Suppressor macrophage treated with lipopolysaccharide for 4 hours (primary cell): ENCODE measurements at regions not wholly inside any gene's neighbourhood (a gene's known extent, or its start where the extent isn't known, plus 50 kb on each side); places are given as distances from the start of the nearest gene placed in this dataset.
A peak's percentile ranks its signal among the peaks of the same experiment; 100 is the strongest.

Experiments
- DNase-seq: peaks from one replicate; pipeline ENCODE4 v3.0.0-alpha.2; 2020

DNA sequence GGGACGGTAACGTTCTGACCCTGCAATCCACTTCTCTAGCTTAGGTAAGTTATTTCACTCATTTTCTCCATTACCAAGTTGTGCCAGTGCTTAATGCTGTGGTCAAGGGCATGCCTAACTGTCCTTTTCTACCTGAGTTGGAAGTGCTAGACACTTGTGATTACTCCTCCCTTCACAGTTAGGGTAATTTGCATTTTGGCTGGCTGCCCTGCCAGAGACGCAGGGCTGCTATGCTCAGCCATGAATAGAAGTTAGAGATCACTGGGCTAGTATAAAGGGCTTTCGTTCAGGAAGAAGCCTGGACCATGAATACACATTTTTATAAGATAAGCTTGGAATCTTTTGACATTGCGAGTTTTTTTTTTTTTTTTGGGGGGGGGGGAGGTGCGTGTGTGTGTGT is 633.2 kb upstream of the NEGR1 start:
- DNase-seq, result no peak

DNA sequence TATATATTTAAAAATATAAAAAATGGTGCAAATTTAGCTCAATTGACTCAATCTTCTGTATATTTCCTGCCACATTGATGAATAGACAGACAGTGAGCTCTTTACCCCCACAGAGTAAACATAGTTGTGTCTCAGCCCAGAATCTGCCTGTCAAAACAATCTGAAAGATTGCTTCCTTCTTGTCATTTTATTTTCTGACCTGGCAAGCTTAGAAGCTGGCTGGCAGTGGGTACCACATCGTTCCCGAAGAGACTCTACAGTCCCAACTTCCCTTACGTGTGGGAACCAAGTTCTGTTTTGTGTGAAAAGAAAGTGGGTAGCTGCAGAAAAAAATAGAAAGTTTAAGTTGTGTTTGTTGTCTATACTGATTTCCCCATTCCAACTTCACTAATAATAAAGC is 629.3 kb upstream of the NEGR1 start:
- no peak for DNase-seq

DNA sequence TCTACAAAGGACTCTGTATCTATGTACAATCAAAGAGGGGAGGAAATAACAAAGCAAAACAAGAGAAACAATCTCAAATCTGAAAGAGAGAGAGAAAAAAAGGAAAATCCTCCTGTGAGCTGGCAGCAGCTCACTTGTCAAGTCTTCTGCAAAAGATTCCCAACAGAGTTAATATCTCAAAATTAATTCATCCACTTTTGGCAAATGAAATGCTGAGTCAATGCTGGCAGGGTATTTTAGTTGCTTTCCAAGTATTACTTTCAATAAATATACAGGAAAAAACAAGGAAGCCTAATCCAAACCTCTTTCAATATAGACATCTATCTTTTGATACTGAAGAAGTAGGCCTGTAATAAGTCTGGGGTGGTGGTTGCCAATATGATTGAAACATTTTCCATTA is 613.9 kb upstream of the NEGR1 start:
- no peak for DNase-seq

DNA sequence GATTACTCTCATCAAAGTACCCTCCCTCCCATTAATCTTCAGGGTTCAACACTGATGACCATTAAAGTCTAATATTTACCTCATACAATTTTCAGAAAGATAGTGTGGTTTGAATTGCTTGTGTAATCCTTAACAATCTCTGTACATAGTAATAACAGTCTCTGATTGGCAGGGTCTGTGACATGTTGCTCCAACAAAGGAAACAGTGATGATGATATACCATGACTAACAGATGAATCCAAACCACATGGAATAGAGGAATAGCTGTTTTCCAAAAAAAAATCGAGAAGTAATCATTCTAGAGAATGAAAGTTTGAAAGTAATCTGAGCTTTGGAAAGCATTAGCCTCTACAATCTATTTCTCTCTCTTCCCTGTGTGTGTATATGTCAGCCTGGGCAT is 610.1 kb upstream of the NEGR1 start:
- DNase-seq, result no peak

DNA sequence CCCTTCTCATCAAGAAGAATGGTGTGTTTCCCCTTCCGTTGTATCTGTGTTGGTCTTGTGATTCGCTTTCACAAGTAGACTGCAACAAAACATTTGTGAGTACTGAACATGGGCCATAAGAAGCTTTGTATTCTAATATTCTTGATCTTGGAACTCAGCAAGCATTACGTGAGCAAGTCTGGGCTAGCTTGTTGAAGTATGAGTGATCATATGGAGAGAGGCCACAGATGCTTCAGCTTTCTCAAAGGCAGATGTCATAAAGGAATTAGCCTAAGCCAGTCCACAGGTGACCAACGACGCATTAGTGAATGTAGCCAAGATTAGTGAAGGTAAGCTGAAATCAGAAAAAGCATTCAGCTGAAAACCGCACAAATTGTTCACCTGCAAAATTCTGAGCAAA is 609.6 kb upstream of the NEGR1 start:
- no peak for DNase-seq

GRCh38 chr1:72885841-72886240 is 603.5 kb upstream of the NEGR1 start:
- no peak for DNase-seq

DNA sequence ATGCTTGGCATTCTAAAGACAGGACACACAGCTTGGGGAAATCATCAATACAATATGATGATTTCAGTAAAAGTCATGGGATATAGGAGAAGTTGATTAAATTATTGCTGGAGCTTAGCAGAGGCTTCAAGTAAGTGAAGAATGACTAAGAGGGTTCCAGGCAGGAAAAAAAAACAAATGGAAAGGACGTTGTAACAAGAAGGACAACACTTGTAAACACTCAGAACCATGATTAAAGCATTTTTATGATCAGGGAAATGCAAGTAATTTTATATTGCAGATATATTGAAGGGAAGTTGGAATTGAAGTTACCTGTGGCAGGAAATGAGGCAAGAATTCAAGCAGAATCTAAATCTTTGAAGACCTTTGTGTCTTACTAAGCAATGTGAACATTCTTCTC is 602.7 kb upstream of the NEGR1 start:
- no peak for DNase-seq

DNA sequence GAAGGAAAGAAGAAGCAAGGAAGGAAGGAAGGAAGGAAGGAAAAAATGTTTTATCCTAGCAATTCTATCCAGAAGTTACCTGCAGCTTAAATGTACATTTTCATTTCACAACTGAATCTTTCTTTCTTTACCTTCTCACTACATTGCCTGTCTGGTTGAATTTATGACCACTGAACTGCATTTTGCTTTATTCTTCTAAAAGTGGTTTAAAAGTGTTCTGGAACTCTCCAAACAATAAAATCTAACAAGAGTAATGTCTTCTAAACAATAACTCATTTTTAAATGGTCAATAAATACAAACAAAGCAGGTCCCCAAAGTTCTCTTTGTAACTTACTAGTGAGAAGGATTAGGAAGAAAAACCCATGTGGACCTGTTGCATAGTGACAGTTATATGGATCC is 587.5 kb upstream of the NEGR1 start:
- no peak for DNase-seq

- DNase-seq, result no peak
Observed at GRCh38 chr1:72869441-72869840, 587.1 kb upstream of the NEGR1 start.

DNA sequence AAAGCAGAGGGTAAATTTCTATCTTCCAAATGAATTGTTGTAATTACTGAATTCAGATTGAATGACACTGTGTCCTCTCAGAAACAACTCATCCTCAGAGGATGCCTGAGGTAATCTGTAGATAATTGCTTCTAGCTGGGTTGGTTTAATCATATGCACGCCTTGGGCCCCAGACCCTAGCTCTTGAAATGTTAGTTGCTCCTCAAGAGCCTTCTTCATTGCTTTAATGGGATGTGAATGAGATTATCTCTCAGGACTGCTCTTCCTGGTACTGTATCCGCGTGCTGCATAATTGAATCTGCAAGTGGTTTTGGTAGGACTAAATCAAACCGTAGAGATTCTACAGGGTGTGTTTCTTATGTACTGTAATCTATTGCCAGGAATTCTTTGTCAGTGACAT is 569.3 kb upstream of the NEGR1 start:
- no peak for DNase-seq

DNA sequence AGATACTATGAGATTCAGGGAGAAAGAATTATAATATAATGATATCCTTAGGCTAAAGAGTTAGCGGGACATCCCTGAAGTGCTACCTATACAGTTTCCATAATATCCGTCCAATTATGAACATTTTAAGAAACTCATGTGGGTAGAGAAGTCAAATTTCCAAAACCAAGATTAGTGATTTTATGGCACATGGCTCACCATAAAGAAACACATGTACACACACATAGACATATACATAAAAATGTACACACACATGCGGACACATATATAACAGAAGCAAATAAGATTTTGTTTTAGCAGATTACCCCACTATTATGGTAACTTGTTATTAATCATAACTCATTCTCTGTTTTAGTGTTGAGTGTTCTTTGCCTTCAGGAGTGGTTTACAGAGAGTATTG is 566.7 kb upstream of the NEGR1 start:
- no peak for DNase-seq

- no peak for DNase-seq
Observed at GRCh38 chr1:72847651-72848050, 565.3 kb upstream of the NEGR1 start.

GRCh38 chr1:72846476-72847278 is 564.3 kb upstream of the NEGR1 start:
- DNase-seq, result no peak

DNA sequence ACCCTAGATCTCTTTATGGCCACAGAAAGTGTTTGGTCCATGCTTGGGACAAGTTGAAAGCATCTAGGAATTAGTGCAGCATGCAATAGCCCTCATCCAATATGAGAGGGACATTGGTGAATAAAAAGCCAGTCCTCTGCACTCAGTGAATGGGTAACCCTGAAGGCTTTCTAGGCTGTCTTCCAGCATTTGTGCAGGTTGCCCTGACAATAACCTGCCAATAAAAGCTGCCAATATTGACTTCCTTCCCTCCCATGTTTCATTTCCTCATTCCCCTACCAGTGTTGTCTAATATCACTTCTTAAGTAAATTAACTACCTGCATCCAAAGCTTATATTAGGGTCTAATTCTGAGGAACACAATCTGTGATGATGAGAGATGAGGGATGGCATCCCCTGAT is 563.6 kb upstream of the NEGR1 start:
- DNase-seq, result no peak

DNA sequence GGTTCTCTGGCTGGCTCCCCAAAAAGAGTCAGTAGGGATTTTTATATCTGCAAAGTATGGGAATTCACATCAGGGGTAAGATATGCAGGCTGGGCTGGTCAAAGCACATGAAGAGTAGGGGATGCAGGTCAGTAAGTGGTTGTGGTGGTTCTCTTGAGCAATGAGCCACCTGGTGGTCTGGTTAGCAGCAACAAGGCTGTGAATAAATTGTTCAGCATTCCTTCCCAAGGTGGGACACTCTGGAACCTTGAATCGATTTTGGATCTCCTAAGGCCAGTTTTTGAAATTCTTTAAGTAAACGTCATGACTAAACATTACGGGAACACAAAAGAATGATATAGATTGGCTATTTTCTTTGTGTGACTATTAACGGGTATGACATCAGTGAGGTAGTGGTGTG is 563.0 kb upstream of the NEGR1 start:
- DNase-seq, result no peak

DNA sequence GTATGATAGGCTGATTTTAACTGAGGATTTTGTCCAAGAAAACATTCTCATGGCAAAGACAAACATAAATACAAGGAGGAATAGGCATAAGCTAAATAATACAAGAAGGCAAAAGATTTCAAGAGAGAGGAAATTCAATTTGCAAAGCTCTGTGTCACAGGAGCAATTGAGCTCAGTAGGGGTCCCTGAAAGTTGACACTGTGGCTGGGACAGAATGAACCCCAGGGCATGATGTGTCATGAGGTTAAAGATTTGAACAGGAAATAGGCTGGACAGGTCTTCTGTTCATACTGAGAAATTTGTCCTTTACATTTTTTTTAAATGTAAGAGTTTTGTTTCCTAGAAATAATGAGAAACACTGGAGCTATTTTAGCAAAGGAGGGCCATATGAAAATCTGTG is 555.4 kb upstream of the NEGR1 start:
- DNase-seq, result no peak

DNA sequence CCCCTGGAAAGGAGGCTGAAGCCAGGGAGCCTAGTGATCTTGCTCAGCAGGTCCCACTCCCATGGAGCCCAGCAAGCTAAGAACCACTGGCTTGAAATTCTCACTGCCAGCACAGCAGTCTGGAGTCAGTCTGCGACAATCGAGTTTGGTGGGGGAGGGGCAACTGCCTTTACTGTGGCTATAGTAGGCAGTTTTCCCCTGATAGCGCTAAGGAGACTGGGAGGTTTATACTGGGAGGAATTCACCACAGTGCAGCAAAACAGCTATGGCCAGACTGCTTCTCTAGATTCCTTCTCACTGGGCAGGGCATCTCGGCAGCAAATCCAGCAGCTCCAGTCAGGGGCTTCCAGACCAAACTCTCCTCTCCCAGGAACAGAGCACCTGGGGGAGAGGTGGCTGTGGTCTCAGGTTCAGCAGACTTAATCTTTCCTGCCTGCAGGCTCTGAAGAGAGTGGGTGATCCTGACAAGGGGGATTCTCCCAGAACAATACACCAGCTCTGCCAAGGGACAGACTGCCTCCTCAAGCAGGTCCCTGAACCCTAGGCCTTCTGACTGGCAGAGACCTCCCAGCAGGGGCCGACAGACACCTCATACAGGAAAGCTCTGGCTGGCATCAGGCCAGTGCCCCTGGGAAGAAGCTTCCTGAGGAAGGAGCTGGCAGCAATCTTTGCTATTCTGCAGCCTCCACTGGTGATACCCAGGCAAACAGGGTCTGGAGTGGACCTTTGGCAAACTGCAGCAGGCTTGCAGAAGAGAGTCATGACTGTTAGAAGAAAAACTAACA is 548.5 kb upstream of the NEGR1 start:
- no peak for DNase-seq

DNA sequence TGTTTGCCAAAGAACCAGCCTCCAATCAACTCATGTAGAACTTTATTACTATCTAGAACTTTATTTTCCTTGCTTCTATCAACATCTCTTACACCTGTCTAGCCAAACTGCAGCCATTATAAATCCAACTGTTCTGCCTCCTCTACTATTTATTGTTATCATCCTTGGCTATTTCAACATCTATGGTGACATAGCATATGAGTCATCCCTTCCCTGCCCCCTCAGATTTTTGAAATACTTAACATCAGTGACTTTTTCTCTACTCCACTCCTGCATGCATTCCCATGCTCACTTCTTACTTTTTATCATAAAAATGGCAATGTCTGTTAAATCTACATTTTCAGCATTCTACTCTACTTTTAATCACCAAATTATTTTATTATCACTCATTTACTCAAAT is 544.9 kb upstream of the NEGR1 start:
- DNase-seq, result peak; percentile 6

GRCh38 chr1:72804541-72804940 is 522.2 kb upstream of the NEGR1 start:
- DNase-seq, result no peak

DNA sequence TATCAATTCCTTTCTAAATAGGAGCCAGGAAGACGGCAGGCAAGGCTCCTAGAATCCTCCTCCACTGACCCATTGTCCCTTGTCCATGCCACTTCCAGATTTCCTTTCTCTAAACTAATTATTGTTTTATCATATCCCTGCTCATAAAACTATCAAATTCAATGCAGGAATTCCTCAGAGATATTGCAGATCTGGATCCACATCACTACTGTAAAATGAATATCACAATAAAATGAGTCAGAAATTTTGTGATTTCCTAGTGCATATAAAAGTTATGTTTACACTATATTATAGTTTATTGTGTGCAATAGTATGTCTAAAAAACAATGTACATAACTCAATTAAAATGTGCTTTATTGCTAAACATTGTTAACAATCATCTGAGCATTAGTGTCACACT is 498.7 kb upstream of the NEGR1 start:
- no peak for DNase-seq

- no peak for DNase-seq
Observed at GRCh38 chr1:72780212-72780611, 497.9 kb upstream of the NEGR1 start.

GRCh38 chr1:72777918-72778317 is 495.6 kb upstream of the NEGR1 start:
- DNase-seq, result no peak

GRCh38 chr1:72763481-72763880 is 481.1 kb upstream of the NEGR1 start:
- DNase-seq, result no peak

DNA sequence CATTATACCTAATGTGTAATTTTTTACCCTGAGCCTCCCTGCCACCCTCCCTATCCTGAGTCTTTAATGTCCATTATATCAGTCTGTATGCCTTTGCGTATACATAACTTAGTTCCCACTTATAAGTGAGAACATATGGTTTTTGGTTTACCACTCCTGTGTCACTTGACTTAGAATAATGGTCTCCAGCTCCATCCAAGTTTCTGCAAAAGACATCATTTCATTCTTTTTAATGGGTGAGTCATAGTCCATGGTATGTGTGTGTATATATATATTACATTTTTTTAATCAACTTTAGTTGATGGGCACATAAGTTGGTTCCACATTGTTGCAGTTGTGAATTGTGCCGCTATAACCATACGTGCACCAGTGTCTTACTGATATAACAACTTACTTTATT is 477.1 kb upstream of the NEGR1 start:
- no peak for DNase-seq

- no peak for DNase-seq
Observed at GRCh38 chr1:72757843-72758242, 475.5 kb upstream of the NEGR1 start.
